Stimulated activated CD8-positive, alpha-beta memory T cell treated with anti-CD3 and anti-CD28 coated beads, Interleukin-7, amount 100 ng/mL, for 48 hours (primary cell): ENCODE measurements at regions not wholly inside any gene's neighbourhood (a gene's known extent, or its start where the extent isn't known, plus 50 kb on each side); places are given as distances from the start of the nearest gene placed in this dataset.

ENCODE experiments used
- DNase-seq, 2 donors: peaks; one replicate each; pipeline ENCODE4 v3.0.0-alpha.2; 2020; ENCODE audit warnings: low read depth in 1 of 2; ENCODE audit errors: extremely low read depth in 1 of 2

- DNase-seq, result no peak
Measured at GRCh38 chr5:124093658-124094057, 581.7 kb downstream of the CSNK1G3 start.

DNA sequence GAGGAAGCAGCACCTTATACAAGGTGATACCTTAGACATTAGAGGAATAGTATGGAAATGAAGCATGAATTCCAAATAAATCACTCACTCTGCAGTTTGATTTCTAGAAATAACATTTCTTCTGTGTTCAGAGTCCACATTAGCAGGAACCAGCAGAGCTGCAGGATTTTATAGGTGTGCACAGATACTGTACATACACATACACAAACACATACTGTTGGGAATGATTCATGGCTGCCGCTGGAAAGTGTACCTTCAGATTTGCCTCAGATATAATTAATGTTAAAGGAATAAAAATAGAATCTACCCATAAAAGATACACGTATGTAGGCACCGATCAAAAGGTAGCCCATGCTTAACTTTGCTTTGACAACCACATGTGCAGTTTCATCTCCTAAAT lies 578.1 kb downstream of the CSNK1G3 start:
- no peak for DNase-seq

DNA sequence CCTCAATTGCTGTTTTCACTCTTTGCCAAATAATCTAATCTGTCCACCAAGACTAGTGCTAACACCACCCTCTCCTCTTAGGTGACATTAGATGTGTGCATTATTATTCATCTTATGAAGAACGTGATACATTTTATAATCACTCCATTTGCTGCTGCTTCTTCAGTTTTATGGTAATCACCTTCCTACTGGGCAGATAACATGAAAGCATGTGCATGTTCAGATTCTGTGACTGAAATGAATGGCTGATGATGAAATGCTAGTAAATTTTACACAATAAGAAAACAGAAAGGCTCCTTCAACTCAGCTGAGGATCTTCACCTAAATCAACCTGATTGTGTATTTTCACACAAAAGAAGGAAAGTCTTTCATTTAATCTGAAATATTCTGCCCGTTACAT lies 577.6 kb downstream of the CSNK1G3 start:
- DNase-seq, result no peak

- DNase-seq, result no peak
Measured at GRCh38 chr5:124088289-124089032, 576.5 kb downstream of the CSNK1G3 start.

GRCh38 chr5:124087752-124088151 lies 575.8 kb downstream of the CSNK1G3 start:
- no peak for DNase-seq

DNA sequence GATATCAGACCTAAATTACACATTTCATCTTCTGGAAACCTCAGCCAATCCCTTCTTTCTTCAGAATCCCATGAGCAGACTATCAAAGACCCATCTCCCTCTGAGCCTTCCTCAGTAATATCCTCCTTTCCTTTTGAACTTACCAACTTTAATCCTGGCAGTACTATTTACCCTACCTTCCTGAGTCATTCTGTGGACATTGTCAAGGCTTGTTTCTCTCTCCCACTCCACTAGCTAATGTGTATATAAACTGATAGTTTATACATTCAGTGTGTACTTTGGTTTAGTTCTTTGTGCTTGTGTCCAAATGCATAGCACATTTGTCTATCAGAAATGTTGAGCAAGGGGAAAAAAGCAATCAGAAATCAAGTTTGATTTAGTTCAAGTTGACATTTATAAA lies 568.3 kb downstream of the CSNK1G3 start:
- DNase-seq, result no peak

- no peak for DNase-seq
Measured at GRCh38 chr5:124079062-124079461, 567.1 kb downstream of the CSNK1G3 start.

- DNase-seq, result no peak
Measured at GRCh38 chr5:124074500-124074899, 562.5 kb downstream of the CSNK1G3 start.

DNA sequence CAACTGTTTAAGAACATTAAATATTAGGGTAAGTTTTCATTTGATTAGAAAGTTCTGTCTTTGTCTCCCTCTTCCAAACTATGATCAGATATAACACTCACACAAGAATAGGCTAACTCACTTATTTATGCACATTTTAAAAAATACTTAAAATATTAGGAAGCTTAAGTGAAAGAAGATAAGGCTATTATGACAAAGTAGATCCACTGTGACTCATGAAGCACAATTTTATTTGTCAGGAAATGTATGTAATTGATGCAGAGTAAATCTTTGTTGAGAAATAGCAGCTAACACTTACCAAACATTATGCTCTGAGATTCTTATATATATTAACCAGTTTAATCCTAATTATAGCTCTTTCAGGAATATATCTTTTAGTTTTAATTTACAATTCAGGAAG lies 560.6 kb downstream of the CSNK1G3 start:
- no peak for DNase-seq

- no peak for DNase-seq
Measured at GRCh38 chr5:124071039-124071438, 559.1 kb downstream of the CSNK1G3 start.

- DNase-seq, result no peak
Measured at GRCh38 chr5:124065508-124065907, 553.5 kb downstream of the CSNK1G3 start.

DNA sequence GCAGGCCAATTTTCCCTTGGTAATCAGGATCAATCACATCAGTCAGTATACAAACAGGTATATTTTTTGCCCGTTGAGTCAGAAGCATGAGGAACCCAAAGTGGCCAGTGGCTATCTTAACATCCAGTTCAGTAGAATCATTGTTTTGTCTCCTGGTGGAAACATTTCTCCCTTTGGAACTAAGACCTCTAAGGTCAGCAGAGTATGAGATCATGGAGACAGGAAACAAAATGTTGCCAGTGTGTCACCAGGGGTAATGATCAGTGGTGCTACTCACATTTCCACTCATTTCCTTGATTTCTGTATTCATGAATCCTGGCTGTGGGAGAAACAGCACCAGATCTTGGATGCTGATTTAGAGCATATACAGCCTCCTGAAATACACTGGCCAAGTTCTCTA lies 553.0 kb downstream of the CSNK1G3 start:
- no peak for DNase-seq

DNA sequence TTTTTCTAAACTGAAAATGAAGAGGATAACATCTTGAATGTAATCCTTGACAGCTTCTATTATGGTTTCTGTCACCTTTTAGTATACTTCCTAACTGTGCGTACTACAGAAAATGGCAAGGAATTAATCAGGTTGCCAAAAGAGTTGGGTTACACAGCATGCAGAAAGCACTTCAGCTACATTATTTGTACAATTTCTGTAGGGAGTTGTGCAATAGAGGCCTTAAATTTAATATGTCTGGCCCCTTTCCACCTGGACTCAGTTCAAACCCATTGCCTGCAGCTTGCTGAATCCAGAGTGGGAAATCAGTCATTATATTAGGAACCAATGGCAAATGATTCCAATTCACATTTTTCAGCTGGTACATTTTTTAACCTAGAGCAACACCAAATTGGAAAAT lies 549.7 kb downstream of the CSNK1G3 start:
- DNase-seq, result no peak

- no peak for DNase-seq
Measured at GRCh38 chr5:124061068-124061430, 549.1 kb downstream of the CSNK1G3 start.

GRCh38 chr5:124060413-124061067 lies 548.6 kb downstream of the CSNK1G3 start:
- DNase-seq, result no peak

DNA sequence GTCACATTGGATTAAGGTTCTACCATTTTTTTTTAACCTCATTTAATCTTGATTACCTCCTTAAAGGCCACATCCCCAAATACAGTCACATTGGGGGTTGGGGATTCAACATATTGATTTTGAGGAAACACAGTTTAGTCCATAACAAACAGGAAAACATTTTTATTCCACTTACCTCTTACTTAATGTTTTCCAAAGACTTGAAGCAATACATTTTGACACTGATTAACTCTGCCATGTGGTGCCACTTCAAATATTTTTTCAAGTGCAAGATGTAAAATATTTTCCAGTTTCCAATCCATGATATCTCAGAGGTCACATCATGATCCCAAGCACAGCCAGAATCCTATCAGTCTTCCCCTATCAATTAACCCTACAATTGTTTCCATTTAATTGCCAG lies 548.0 kb downstream of the CSNK1G3 start:
- DNase-seq, result no peak

- DNase-seq, result no peak
Measured at GRCh38 chr5:124059200-124059599, 547.2 kb downstream of the CSNK1G3 start.

- DNase-seq, result no peak
Measured at GRCh38 chr5:124057724-124058231, 545.8 kb downstream of the CSNK1G3 start.

DNA sequence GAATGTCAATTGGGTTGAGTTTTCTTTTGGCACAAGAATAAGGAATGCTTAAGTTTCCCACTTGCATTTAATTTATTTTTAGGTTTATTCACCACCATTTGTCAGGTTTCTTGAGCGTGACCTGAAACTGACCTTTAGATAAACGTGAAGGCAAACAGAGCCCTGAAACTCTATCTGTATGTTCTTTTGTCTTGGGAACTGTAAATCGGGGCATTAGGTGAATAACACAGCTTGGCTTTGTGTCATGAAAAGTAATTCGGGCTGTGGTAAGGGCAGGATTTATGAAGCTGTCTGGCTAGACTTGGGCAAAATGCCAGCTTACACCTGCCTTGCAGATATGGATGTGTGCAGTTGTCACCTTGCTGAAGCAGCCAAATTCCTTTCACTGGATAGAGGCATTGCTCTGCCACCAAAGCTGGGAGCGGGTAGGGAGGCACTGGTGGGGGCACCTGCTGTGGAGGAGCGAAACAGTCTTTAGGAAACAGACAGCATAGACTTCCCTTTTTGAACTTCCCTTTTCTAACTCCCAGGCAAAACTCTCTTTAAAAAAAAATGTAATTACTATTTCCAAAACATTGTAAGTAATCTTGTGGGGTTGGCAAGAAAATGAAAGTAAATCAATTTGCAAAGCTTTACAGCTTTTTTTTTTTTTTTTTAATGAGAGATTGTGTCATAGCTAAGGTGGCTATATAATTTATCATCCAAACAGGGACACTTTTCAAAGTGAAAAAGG lies 545.2 kb downstream of the CSNK1G3 start:
- DNase-seq, result no peak

- DNase-seq, result no peak
Measured at GRCh38 chr5:124056326-124056990, 544.5 kb downstream of the CSNK1G3 start.

DNA sequence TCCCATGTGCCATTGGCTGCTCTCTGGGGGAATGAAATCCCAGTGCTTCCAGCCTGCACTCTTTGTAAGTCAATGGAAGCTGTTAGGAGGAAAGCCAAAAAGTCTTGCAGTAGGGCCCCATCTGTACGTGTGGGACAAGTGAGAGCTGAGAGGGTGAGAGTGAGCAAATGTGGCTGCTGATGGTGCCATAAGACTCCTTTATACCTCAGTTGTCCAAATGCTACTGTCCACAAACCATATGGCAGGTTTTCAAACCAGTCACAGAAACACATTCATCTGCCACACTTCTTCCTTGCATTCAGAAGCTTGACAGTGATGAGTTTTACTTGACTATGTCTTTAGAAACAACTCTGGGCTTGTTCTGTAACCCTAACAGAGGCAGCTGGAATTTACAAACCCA lies 543.8 kb downstream of the CSNK1G3 start:
- DNase-seq, result no peak
